IMR-90 (cell line): ENCODE measurements at regions not wholly inside any gene's neighbourhood (a gene's known extent, or its start where the extent isn't known, plus 50 kb on each side); places are given as distances from the start of the nearest gene placed in this dataset.

Experiments
- CEBPB ChIP-seq: IDR thresholded peaks from 2 replicates; pipeline ENCODE4 v1.6.1; 2012; ENCODE audit warnings: low read depth, low read length, improper control_type of control experiment
- MAFK ChIP-seq: IDR thresholded peaks from 2 replicates; pipeline ENCODE4 v1.6.1; 2012; ENCODE audit warnings: low read depth, low read length, improper control_type of control experiment
- MAZ ChIP-seq: IDR thresholded peaks from 2 replicates; pipeline ENCODE4 v1.6.1; 2012; ENCODE audit warnings: low read depth, mild to moderate bottlenecking, low read length, improper control_type of control experiment, moderate library complexity, borderline replicate concordance
- MXI1 ChIP-seq: IDR thresholded peaks from 2 replicates; pipeline ENCODE4 v1.6.1; 2012; ENCODE audit warnings: low read depth, mild to moderate bottlenecking, low read length, moderate library complexity, borderline replicate concordance
- POLR2A ChIP-seq: IDR thresholded peaks from 2 replicates; pipeline ENCODE4 v1.6.1; 2012; ENCODE audit warnings: mild to moderate bottlenecking, low read depth, low read length
- RAD21 ChIP-seq: IDR thresholded peaks from 2 replicates; pipeline ENCODE4 v1.6.1; 2012; ENCODE audit warnings: low read length, improper control_type of control experiment
- RCOR1 ChIP-seq: IDR thresholded peaks from 2 replicates; pipeline ENCODE4 v1.6.1; 2012; ENCODE audit warnings: mild to moderate bottlenecking, low read length, improper control_type of control experiment; ENCODE audit not compliant: insufficient replicate concordance
- RFX5 ChIP-seq: IDR thresholded peaks from 2 replicates; pipeline ENCODE4 v1.8.0; 2012; ENCODE audit warnings: low read depth, mild to moderate bottlenecking, low read length, moderate library complexity
- SMC3 ChIP-seq: fragments of 150-350 bp; IDR thresholded peaks from 2 replicates; pipeline ENCODE4 v1.6.1; 2016; ENCODE audit warnings: low read depth, mild to moderate bottlenecking, antibody characterized with exemption, low read length, moderate library complexity
- TF ChIP-seq, protein P1 (sequence below): conservative IDR thresholded peaks from 2 replicates; pipeline ENCODE4 v1.5.1; 2012; ENCODE audit warnings: mild to moderate bottlenecking, low read depth, low read length, improper control_type of control experiment
- TF ChIP-seq, protein P2 (sequence below): fragments of 150-350 bp; IDR thresholded peaks from 2 replicates; pipeline ENCODE4 v1.6.1; 2017; ENCODE audit warnings: mild to moderate bottlenecking, antibody characterized with exemption, low read length, low read depth

- TF ChIP-seq POLR2A = no peak
- TF ChIP-seq, protein P1, sequence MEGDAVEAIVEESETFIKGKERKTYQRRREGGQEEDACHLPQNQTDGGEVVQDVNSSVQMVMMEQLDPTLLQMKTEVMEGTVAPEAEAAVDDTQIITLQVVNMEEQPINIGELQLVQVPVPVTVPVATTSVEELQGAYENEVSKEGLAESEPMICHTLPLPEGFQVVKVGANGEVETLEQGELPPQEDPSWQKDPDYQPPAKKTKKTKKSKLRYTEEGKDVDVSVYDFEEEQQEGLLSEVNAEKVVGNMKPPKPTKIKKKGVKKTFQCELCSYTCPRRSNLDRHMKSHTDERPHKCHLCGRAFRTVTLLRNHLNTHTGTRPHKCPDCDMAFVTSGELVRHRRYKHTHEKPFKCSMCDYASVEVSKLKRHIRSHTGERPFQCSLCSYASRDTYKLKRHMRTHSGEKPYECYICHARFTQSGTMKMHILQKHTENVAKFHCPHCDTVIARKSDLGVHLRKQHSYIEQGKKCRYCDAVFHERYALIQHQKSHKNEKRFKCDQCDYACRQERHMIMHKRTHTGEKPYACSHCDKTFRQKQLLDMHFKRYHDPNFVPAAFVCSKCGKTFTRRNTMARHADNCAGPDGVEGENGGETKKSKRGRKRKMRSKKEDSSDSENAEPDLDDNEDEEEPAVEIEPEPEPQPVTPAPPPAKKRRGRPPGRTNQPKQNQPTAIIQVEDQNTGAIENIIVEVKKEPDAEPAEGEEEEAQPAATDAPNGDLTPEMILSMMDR = no peak
- TF ChIP-seq RFX5 = no peak
- TF ChIP-seq MAFK = no peak
- TF ChIP-seq RAD21 = no peak
- TF ChIP-seq SMC3 = no peak
- no peak for TF ChIP-seq RCOR1
- TF ChIP-seq MAZ = no peak
- no peak for TF ChIP-seq CEBPB
- TF ChIP-seq MXI1 = no peak
- TF ChIP-seq, protein P2, sequence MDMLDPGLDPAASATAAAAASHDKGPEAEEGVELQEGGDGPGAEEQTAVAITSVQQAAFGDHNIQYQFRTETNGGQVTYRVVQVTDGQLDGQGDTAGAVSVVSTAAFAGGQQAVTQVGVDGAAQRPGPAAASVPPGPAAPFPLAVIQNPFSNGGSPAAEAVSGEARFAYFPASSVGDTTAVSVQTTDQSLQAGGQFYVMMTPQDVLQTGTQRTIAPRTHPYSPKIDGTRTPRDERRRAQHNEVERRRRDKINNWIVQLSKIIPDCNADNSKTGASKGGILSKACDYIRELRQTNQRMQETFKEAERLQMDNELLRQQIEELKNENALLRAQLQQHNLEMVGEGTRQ = no peak
Measured at GRCh38 chr12:87246726-87247125, 782.5 kb downstream of the C12orf50 start.
